ENCODE measurements at regions not wholly inside any gene's neighbourhood (a gene's known extent, or its start where the extent isn't known, plus 50 kb on each side); places are given as distances from the start of the nearest gene placed in this dataset.
"Not testable (repeated sequence)": the region's sequence is repeated elsewhere in the genome, so short reads cannot be mapped to it uniquely, and the experiment has no call there.

DNA sequence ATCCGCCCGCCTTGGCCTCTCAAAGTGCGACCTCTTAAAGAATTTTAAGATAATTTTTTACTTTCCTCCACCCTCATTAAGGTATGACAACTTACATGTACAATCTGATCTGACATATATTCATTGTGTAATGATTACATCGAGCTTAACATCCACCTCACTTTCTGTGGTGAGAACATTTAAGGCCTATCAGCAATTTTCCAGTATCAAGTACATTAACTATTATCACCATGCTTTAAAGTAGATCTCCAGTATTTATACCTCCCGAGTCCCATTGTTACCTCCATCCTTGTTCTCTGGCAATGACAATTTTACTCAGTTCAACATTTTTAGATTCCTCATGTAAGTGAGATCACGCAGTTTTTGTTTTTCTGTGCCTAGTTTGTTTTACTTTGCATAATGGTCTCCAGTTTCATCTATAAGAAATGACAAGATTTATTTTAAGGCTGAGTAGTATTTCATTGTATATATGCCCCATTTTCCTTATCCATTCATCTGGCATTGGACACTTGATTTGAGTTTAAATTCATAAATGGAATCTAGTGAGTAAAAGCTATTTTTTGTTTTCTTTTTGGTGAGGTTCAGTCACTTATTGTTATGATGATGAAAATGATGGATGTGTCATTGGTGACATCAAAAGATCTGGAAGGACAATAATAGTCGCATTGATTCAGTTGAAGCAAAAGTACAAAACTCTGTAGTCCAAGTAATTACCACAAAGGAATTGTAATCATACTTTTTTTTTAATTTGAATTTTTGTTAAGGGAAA, 87.0 kb downstream of the OR2B2 start:
- H3K9me3 Mint-ChIP-seq, result no peaks in the 10 kb centered on the region
- H3K36me3 Mint-ChIP-seq (ENCODE audit: low read depth), result peaks cover 15% of the 10 kb centered on the region
- no peaks in the 10 kb centered on the region for H3K27me3 Mint-ChIP-seq
- H3K4me1 Mint-ChIP-seq, result peaks cover 51% of the 10 kb centered on the region
- no peak for DNase-seq
- POLR2A ChIA-PET, result interaction anchor here (0.7 to 9.2 kb wide), 32 partner anchors 9 to 1798 kb away, joined by 3 to 726 read pairs (median 6); a partner anchor contains a TSS
- CTCF ChIA-PET, result interaction anchor here (0.8 to 7.8 kb wide), 10 partner anchors 10 to 1799 kb away, joined by 3 to 67 read pairs (median 6); a partner anchor contains a TSS
- peak overlapping the region; percentile 82 for H3K4me3 Mint-ChIP-seq
- H3K27ac Mint-ChIP-seq, result peak overlapping the region; percentile 99

DNA sequence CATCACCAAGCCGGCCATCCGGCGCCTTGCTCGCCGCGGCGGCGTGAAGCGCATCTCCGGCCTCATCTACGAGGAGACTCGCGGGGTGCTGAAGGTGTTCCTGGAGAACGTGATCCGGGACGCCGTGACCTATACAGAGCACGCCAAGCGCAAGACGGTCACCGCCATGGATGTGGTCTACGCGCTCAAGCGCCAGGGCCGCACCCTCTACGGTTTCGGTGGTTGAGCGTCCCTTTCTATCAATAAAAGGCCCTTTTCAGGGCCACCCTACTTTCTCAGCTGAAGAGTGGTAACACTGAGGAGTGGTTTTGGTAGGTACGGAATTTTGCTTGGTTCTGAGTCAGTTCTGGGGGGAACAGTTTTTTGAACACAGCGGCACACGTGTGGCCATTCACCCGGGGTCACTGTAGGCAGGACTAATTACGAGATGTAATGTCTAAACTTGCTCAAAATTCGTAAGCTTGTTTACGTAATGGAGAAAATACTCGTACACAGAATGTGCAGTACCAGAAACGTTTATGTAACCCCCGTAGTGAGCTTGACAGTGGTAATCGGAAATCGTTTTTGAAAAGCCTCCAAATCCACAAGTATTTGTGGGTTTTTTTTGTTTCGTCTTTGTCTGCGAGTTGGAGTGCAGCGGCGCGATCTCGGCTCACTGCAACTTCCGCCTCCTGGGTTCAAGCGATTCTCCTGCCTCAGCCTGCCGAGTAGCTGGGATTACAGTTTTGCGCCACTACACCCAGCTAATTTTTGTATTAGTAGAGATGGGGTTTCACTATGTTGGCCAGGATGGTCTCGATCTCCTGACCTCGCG, 87.8 kb downstream of the OR2B2 start:
- Mint-ChIP-seq H3K4me3 (peak overlapping the region; percentile 82), H3K4me1 (peaks cover 51% of the 10 kb centered on the region), H3K27ac (peak overlapping the region; percentile 99), H3K36me3 (ENCODE audit: low read depth) (peaks cover 14% of the 10 kb centered on the region)
- ChIA-PET CTCF (interaction anchor here (0.8 to 7.8 kb wide), 10 partner anchors 10 to 1798 kb away, joined by 3 to 67 read pairs (median 6); a partner anchor contains a TSS), POLR2A (interaction anchor here (0.6 to 9.2 kb wide), 34 partner anchors 9 to 1797 kb away, joined by 3 to 726 read pairs (median 6); a partner anchor contains a TSS)
- H3K9me3 Mint-ChIP-seq, H3K27me3 Mint-ChIP-seq: not testable (repeated sequence)
- DNase-seq, result peak; percentile 66

DNA sequence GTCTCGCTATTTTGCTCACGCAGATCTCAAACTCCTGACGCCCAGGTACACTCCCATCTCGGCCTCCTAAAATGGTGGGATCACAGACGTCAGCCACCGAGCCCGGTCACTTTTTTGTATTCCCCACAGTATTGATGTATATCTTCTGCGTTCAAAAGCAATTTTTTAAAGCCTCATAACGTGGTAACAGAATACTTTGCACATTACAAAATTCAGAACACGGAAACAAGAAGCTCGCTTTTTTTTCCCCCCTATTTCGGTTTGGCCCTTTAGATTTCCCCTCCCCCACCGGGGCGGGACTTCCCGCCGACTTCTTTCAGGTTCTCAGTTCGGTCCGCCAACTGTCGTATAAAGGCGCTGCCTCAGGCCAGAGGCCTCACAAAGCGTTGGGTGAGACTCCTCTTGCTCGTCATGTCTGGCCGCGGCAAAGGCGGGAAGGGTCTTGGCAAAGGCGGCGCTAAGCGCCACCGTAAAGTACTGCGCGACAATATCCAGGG, 88.4 kb downstream of the OR2B2 start:
- POLR2A ChIA-PET, result interaction anchor here (0.6 to 9.2 kb wide), 26 partner anchors 10 to 1797 kb away, joined by 3 to 726 read pairs (median 11); a partner anchor contains a TSS

DNA sequence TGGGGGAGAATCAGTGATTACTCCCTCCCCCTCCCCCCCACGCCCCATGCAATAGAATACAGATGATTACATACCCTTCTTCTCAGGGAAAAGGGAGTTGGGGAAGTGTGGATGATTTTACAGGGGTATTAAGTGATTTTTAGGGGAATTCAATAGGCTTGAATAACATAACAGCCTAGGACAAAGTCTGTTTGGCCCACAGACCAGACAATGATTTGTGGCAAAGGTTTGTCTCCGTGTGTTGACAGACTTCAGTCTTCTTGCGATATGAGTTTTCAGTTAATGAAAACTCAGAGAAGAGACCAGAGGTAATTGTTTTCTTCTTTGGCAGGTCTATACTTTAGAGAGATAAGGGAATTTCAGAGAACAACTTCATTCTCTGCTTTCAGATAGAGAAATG, 95.3 kb downstream of the OR2B2 start:
- CTCF ChIA-PET, result no interaction called here
- Mint-ChIP-seq H3K9me3 (no peaks in the 10 kb centered on the region), H3K4me3 (no peak overlapping the region), H3K4me1 (peaks cover 52% of the 10 kb centered on the region), H3K27me3 (no peaks in the 10 kb centered on the region), H3K36me3 (ENCODE audit: low read depth) (peaks cover 3% of the 10 kb centered on the region), H3K27ac (peak overlapping the region; percentile 44)
- POLR2A ChIA-PET, result interaction anchor here (0.9 to 9.2 kb wide), 9 partner anchors 9 to 1796 kb away, joined by 3 to 726 read pairs (median 8); a partner anchor contains a TSS
- no peak for DNase-seq

More for the DNA sequence above, 88.4 kb downstream of the OR2B2 start:
- peak overlapping the region; percentile 99 for H3K27ac Mint-ChIP-seq
- CTCF ChIA-PET, result interaction anchor here (1.0 to 7.8 kb wide), 9 partner anchors 9 to 1797 kb away, joined by 3 to 67 read pairs (median 7); a partner anchor contains a TSS
- not testable (repeated sequence) for H3K9me3 Mint-ChIP-seq; H3K36me3 Mint-ChIP-seq (ENCODE audit: low read depth); H3K27me3 Mint-ChIP-seq
- DNase-seq, result peak; percentile 86
- peaks cover 46% of the 10 kb centered on the region for H3K4me1 Mint-ChIP-seq
- H3K4me3 Mint-ChIP-seq, result peak overlapping the region; percentile 82

DNA sequence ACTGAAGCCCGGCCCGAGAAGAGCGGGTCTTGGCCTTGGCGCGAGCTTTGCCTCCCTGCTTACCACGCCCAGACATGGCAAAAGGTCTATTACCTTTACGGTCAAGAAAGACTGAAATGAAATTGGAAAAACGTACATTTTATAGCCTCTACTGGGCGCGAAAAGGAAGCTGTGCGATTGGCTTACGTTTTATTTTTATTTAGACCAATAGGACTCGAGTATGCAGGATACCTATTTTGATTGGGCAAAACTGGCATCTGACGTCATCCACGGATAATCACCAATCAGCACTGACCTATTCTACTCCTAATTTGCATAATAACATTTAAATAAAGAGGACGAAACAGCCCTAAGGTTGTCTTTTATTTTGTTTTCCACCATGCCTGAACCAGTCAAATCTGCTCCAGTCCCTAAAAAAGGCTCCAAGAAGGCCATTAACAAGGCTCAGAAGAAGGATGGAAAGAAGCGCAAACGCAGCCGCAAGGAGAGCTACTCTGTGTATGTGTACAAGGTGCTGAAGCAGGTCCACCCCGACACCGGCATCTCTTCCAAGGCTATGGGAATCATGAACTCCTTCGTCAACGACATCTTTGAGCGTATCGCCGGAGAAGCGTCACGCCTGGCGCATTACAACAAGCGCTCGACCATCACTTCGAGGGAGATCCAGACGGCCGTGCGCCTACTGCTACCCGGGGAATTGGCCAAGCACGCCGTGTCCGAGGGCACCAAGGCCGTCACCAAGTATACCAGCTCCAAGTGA, 97.4 kb downstream of the OR2B2 start:
- Mint-ChIP-seq H3K27ac (peak overlapping the region; percentile 100), H3K36me3 (ENCODE audit: low read depth) (peaks cover 17% of the 10 kb centered on the region), H3K4me1 (peaks cover 58% of the 10 kb centered on the region), H3K9me3 (no peaks in the 10 kb centered on the region), H3K4me3 (peak overlapping the region; percentile 71), H3K27me3 (no peaks in the 10 kb centered on the region)
- ChIA-PET CTCF (interaction anchor here (1.0 to 10.3 kb wide), 7 partner anchors 9 to 80 kb away, joined by 3 to 86 read pairs (median 7); a partner anchor contains a TSS), POLR2A (interaction anchor here (0.6 to 11.2 kb wide), 33 partner anchors 7 to 1794 kb away, joined by 3 to 1218 read pairs (median 7); partner anchors contain the start of gene HFE)
- DNase-seq, result peak; percentile 86

DNA sequence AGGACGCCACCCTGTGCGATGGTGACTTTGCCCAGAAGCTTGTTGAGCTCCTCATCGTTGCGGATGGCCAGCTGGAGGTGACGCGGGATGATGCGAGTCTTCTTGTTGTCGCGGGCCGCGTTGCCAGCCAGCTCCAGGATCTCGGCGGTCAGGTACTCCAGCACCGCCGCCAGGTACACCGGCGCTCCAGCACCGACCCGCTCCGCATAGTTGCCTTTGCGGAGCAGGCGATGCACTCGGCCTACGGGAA, 97.9 kb downstream of the OR2B2 start:
- not testable (repeated sequence) for DNase-seq, H3K27me3 Mint-ChIP-seq, H3K9me3 Mint-ChIP-seq
- Mint-ChIP-seq H3K27ac (peak overlapping the region; percentile 100), H3K36me3 (ENCODE audit: low read depth) (peaks cover 18% of the 10 kb centered on the region), H3K4me3 (peak overlapping the region; percentile 71), H3K4me1 (peaks cover 55% of the 10 kb centered on the region)
- CTCF ChIA-PET, result interaction anchor here (1.0 to 10.3 kb wide), 6 partner anchors 10 to 81 kb away, joined by 3 to 86 read pairs (median 9); a partner anchor contains a TSS
- POLR2A ChIA-PET, result interaction anchor here (0.7 to 11.2 kb wide), 28 partner anchors 8 to 1794 kb away, joined by 3 to 1218 read pairs (median 10); a partner anchor contains a TSS

DNA sequence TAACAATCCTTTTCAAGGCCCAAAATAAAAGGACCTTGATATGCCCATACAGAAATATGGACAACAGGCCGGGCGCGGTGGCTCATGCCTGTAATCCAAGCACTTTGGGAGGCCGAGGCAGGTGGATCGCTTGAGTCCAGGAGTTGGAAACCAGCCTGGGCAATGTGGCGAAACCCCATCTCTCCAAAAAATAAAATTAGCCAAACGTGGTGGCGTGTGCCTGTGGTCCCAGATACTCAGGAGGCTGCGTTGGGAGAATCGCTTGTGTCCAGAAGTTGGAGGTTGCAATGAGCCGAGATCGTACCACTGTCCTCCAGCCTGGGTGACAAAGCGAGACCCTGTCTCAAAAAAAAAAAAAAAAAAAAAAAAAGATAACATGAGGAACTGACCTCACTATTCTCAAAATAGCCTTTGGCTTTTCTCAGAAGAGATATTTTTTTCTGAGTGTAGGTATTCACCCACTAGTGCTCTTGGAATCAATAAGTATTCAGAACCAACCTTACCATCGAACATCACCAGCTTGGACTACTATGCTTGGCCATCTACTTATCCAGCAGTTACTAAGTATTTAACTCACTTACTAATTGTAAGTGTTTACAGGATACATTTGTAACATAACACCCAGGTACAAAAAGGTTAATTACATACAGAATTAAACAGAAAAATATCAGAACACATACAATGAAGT, 99.2 kb downstream of the OR2B2 start:
- Mint-ChIP-seq H3K9me3 (no peaks in the 10 kb centered on the region), H3K27ac (peak overlapping the region; percentile 100), H3K4me1 (peaks cover 59% of the 10 kb centered on the region), H3K36me3 (ENCODE audit: low read depth) (peaks cover 18% of the 10 kb centered on the region), H3K4me3 (peak overlapping the region; percentile 71), H3K27me3 (no peaks in the 10 kb centered on the region)
- POLR2A ChIA-PET, result interaction anchor here (1.0 to 11.2 kb wide), 24 partner anchors 9 to 1787 kb away, joined by 3 to 1218 read pairs (median 22); a partner anchor contains a TSS
- CTCF ChIA-PET, result interaction anchor here (1.7 to 10.3 kb wide), 4 partner anchors 24 to 82 kb away, joined by 3 to 86 read pairs (median 13); a partner anchor contains a TSS
- no peak for DNase-seq

DNA sequence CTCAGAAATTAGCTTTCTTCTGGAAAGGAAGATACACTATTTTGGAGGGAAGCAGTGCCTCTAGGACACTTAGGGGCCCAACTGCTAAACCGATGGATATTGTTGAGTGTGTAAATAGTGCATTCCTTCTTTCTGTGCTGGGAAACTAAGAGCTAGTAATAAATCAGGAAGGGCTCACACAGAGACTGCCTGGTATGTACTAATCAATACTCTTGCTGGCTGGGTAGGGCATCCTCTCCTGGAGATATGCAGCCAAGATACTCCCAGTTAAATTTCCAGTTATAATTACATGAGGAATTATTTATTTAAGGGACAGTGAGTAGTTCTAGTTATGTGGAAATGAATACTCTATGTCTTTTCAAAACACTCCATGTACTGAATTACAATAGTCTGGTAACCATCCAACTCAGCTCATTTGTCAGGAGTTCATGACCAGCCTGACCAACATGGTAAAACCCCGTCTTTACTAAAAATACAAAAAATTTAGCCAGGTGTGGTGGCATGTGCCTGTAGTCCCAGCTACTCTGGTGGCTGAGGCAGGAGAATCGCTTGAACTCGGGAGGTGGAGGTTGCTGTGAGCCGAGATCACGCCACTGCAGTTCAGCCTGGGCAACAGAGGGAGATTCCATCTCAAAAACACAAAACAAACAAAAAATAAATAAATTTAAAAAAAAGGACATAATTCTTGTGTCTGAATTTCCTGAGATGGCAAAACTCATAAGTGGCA, 100.0 kb downstream of the OR2B2 start:
- CTCF ChIA-PET, result interaction anchor here (0.8 to 10.3 kb wide), 5 partner anchors 40 to 83 kb away, joined by 3 to 86 read pairs (median 6); a partner anchor contains a TSS
- peaks cover 18% of the 10 kb centered on the region for H3K36me3 Mint-ChIP-seq (ENCODE audit: low read depth)
- POLR2A ChIA-PET, result interaction anchor here (0.9 to 11.2 kb wide), 22 partner anchors 10 to 1786 kb away, joined by 3 to 1218 read pairs (median 82); a partner anchor contains a TSS
- peak overlapping the region; percentile 49 for H3K4me3 Mint-ChIP-seq
- no peaks in the 10 kb centered on the region for H3K27me3 Mint-ChIP-seq
- peak overlapping the region; percentile 100 for H3K27ac Mint-ChIP-seq
- no peak for DNase-seq
- no peaks in the 10 kb centered on the region for H3K9me3 Mint-ChIP-seq
- H3K4me1 Mint-ChIP-seq, result peaks cover 60% of the 10 kb centered on the region

DNA sequence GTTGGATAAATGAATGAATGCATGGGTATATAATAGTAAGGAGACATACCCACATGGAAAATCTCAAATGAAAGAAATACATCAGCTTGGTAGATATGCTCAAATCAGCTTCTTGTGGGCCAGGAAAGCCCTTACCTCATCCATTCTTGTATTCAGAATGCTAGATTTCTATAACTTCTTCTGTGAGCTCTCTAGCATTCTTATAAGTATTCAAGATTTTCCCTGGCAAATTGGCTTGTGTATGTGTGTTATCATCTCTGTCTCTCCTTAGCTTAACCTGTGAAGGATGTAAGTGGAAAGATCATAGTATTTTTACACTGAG, 100.8 kb downstream of the OR2B2 start:
- Mint-ChIP-seq H3K36me3 (ENCODE audit: low read depth) (peaks cover 18% of the 10 kb centered on the region), H3K27me3 (no peaks in the 10 kb centered on the region), H3K27ac (peak overlapping the region; percentile 99), H3K9me3 (no peaks in the 10 kb centered on the region), H3K4me3 (peak overlapping the region; percentile 85), H3K4me1 (peaks cover 64% of the 10 kb centered on the region)
- CTCF ChIA-PET, result interaction anchor here (0.8 to 10.3 kb wide), 5 partner anchors 39 to 84 kb away, joined by 3 to 86 read pairs (median 6); a partner anchor contains a TSS
- POLR2A ChIA-PET, result interaction anchor here (0.9 to 11.2 kb wide), 23 partner anchors 10 to 1790 kb away, joined by 3 to 1218 read pairs (median 74); partner anchors contain the start of gene ZNF184
- no peak for DNase-seq

DNA sequence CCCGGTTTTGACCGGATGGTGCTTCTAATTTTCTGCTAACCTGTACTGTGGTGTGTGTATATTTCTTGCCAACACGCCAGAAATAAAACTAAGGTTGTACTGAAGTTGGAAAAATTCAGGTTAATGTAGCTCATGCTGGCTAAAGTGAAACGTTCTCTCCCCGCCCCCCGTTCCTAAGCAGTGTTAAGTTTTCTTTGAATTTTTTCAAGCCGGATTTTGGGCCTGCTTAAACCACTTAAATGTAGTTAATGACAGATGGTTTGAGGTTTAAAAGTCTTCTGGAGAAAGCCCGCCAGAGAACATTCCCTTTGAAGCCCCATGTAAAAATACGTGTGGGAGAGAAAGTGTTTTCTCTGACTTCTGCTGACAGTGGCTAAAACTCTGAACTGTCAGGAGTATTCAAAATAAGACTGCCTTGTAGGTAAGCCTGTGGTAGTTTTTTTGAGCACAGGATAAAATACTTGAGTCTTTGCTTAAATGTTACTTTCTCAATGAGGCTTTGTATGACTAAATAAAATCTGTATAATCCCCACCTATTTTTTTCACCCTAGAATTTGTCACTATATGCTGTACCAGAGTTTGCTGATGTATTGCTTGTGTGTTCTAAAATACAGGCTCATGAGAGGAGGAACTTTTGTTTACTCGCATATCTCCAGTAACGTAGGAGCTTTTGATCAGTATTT, 101.3 kb downstream of the OR2B2 start:
- POLR2A ChIA-PET, result interaction anchor here (0.9 to 11.2 kb wide), 29 partner anchors 11 to 1790 kb away, joined by 3 to 1218 read pairs (median 41); partner anchors contain the start of gene ZNF184
- peak; percentile 40 for DNase-seq
- Mint-ChIP-seq H3K36me3 (ENCODE audit: low read depth) (peaks cover 18% of the 10 kb centered on the region), H3K4me3 (peak overlapping the region; percentile 85), H3K27ac (peak overlapping the region; percentile 99), H3K4me1 (peaks cover 62% of the 10 kb centered on the region), H3K9me3 (no peaks in the 10 kb centered on the region), H3K27me3 (no peaks in the 10 kb centered on the region)
- CTCF ChIA-PET, result interaction anchor here (1.1 to 10.3 kb wide), 9 partner anchors 8 to 84 kb away, joined by 3 to 86 read pairs (median 6); a partner anchor contains a TSS

Measured in activated CD4-positive, alpha-beta memory T cell treated with anti-CD3 and anti-CD28 coated beads, Interleukin-2, amount 10 ng/mL, durations not matched to agents 7 days and 5 days (primary cell).